A673 (cell line): ENCODE measurements at regions not wholly inside any gene's neighbourhood (a gene's known extent, or its start where the extent isn't known, plus 50 kb on each side); places are given as distances from the start of the nearest gene placed in this dataset.

Experiments used
- BruUV-seq: library from RNA; stranded (reverse); fragments of 400-500 nt; replicated peaks from 2 replicates; lab custom pipeline; 2021; lab: Mats Ljungman, UMichigan
- CTCF ChIA-PET: fragments of 300-600 bp; sonication (Branson Sonifier 250); formaldehyde crosslinking; loops from one replicate; lab custom pipeline; 2022; ENCODE audit warnings: antibody characterized with exemption; lab: Charles Lee
- POLR2A ChIA-PET: fragments of 300-600 bp; sonication (Branson Sonifier 250); formaldehyde crosslinking; loops from one replicate; lab custom pipeline; 2022; ENCODE audit warnings: antibody characterized with exemption; ENCODE audit not compliant: low non-redundant PET; lab: Charles Lee
- DNase-seq: peaks from one replicate; pipeline ENCODE4 v3.0.0-alpha.2; 2015; ENCODE audit warnings: low spot score
- H3K27ac ChIP-seq: fragments of 200-600 bp; sonication (generic); 2 replicates; pipeline ENCODE4 v1.5.1; 2016; ENCODE audit warnings: mixed run types, low read depth, mild to moderate bottlenecking, mixed read lengths, antibody characterized with exemption, low read length; ENCODE audit not compliant: poor library complexity, severe bottlenecking
- H3K27me3 ChIP-seq: fragments of 200-600 bp; sonication (generic); replicated peaks from 2 replicates; pipeline ENCODE4 v1.6.1; 2017; ENCODE audit warnings: mixed run types, low read depth, mild to moderate bottlenecking, mixed read lengths, antibody characterized with exemption, low read length; ENCODE audit not compliant: insufficient read depth, poor library complexity
- H3K36me3 ChIP-seq: fragments of 200-600 bp; sonication (generic); 2 replicates; pipeline ENCODE4 v1.6.1; 2016; ENCODE audit warnings: mixed run types, mild to moderate bottlenecking, mixed read lengths, antibody characterized with exemption, low read length; ENCODE audit not compliant: insufficient read depth, poor library complexity, severe bottlenecking
- H3K4me1 ChIP-seq: fragments of 200-600 bp; sonication (generic); 2 replicates; pipeline ENCODE4 v1.6.1; 2017; ENCODE audit warnings: mixed run types, mild to moderate bottlenecking, mixed read lengths, antibody characterized with exemption, low read length; ENCODE audit not compliant: insufficient read depth, poor library complexity, severe bottlenecking
- H3K4me3 ChIP-seq: fragments of 200-600 bp; sonication (generic); 2 replicates; pipeline ENCODE4 v1.5.1; 2016; ENCODE audit warnings: low read depth, mixed run types, mild to moderate bottlenecking, mixed read lengths, low read length; ENCODE audit not compliant: poor library complexity, severe bottlenecking
- H3K9me3 ChIP-seq: fragments of 200-600 bp; sonication (generic); 2 replicates; pipeline ENCODE4 v1.6.1; 2016; ENCODE audit warnings: mixed run types, low read depth, mild to moderate bottlenecking, mixed read lengths, antibody characterized with exemption, low read length; ENCODE audit not compliant: poor library complexity, severe bottlenecking
- EZH2 ChIP-seq: fragments of 200-600 bp; sonication (generic); IDR thresholded peaks from 2 replicates; pipeline ENCODE4 v1.6.1; 2017; ENCODE audit warnings: borderline replicate concordance, low read depth, mild to moderate bottlenecking, mixed read lengths, antibody characterized with exemption, low read length; ENCODE audit not compliant: poor library complexity, severe bottlenecking
- intact Hi-C: fragments of 100-400 bp; cut with micrococcal nuclease; formaldehyde crosslinking; loops from one replicate; pipeline ENCODE4 v1.10.0; 2022; ENCODE audit not compliant: unreplicated experiment
- TF ChIP-seq, protein P1 (sequence below): fragments of 300-800, 200-600 bp; sonication (generic); conservative IDR thresholded peaks from 2 replicates; pipeline ENCODE4 v1.5.1; 2017; ENCODE audit warnings: low read depth, mild to moderate bottlenecking, antibody characterized with exemption, low read length, moderate library complexity, mixed read lengths

DNA sequence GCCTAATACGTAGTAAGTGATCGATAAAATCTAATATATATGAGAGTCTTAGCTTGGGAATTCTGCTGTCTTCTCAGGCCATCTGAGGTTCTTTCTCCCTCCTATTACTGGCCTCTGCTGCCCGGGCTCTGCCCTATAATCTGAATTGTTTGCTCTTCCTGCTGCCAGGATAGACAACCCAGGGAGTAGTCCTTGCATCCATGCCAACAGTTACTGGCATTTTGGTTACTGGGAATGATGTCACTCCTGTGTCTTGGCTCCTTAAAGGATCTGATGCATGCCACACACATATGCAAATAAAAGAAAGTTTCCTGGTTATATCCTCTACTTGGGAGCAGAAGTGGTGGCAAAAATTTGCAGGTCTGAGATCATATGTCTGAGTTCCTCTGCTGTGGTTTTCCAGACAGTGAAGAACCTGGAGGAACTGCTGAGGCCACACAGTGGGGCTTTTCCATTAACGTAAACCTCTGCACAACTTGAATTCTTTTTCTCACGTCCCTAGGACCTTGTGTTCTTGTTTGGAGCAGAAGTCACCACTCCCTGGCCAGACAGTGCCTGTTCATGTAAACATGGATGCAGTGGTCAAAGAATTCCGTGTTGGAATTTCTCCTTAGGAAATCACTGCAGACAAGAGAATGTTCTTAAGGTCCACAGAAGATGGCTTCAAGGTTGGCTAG lies 320.6 kb upstream of the TBX3 start:
- Histone ChIP-seq H3K27ac (no peak overlapping the region), H3K4me1 (no peaks in the 10 kb centered on the region)

GRCh38 chr12:115002434-115002833 lies 318.5 kb upstream of the TBX3 start:
- intact Hi-C loops, result no loop called here

More for the DNA sequence above, 320.6 kb upstream of the TBX3 start:
- BruUV-seq, result no TSS peak
- Histone ChIP-seq H3K9me3 (peaks cover 15% of the 10 kb centered on the region), H3K27me3 (no peaks in the 10 kb centered on the region), H3K36me3 (no peaks in the 10 kb centered on the region), H3K4me3 (no peak overlapping the region)
- no peak for DNase-seq
- intact Hi-C loops, result no loop called here
- CTCF ChIA-PET, result no interaction called here
- POLR2A ChIA-PET, result no interaction called here
- TF ChIP-seq EZH2, result no peak
- TF ChIP-seq, protein P1, sequence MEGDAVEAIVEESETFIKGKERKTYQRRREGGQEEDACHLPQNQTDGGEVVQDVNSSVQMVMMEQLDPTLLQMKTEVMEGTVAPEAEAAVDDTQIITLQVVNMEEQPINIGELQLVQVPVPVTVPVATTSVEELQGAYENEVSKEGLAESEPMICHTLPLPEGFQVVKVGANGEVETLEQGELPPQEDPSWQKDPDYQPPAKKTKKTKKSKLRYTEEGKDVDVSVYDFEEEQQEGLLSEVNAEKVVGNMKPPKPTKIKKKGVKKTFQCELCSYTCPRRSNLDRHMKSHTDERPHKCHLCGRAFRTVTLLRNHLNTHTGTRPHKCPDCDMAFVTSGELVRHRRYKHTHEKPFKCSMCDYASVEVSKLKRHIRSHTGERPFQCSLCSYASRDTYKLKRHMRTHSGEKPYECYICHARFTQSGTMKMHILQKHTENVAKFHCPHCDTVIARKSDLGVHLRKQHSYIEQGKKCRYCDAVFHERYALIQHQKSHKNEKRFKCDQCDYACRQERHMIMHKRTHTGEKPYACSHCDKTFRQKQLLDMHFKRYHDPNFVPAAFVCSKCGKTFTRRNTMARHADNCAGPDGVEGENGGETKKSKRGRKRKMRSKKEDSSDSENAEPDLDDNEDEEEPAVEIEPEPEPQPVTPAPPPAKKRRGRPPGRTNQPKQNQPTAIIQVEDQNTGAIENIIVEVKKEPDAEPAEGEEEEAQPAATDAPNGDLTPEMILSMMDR, result no peak

DNA sequence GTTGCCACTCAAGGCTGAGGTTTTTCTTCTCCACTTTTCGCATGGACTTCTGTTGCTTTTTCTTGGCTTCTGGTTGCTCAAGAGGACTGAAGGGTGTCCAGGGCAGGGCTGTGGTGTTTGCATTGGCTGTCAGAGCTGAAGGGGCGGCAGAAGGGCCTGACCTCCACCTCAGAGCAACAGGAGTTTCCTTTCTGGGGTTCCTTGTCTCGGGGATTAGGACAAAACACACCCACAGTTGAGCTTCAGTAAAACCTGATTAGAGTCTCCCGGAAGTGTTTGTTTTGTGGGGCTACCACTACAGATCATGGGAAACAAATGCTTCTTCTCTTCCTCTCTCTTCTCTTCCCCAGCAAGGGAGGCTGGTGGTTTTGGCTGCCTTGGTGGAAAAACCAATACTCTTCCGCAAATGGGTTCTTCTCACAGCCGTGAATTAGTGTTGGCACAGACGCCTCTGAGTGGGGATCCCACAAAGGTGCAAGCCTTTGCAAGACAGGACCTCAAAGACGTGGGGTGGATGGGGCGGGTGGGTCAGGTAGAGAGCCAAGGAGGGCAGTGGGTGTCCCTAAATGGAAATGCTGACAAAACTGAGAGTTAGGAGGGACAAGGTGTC lies 317.7 kb upstream of the TBX3 start:
- ChIA-PET POLR2A (no interaction called here), CTCF (no interaction called here)
- no peaks in the 10 kb centered on the region for H3K4me1 ChIP-seq
- no peaks in the 10 kb centered on the region for H3K36me3 ChIP-seq
- BruUV-seq, result no TSS peak
- no peak overlapping the region for H3K4me3 ChIP-seq
- H3K27ac ChIP-seq, result no peak overlapping the region
- H3K27me3 ChIP-seq, result no peaks in the 10 kb centered on the region
- TF ChIP-seq, protein P1, result no peak
- no peak for TF ChIP-seq EZH2
- DNase-seq, result no peak
- H3K9me3 ChIP-seq, result peaks cover 15% of the 10 kb centered on the region
- intact Hi-C loops, result no loop called here

More at GRCh38 chr12:115002434-115002833, 318.5 kb upstream of the TBX3 start:
- POLR2A ChIA-PET, result no interaction called here
- H3K36me3 ChIP-seq, result no peaks in the 10 kb centered on the region
- DNase-seq, result no peak
- BruUV-seq, result no TSS peak
- TF ChIP-seq, protein P1, result no peak
- no peak for TF ChIP-seq EZH2
- no peak overlapping the region for H3K27ac ChIP-seq
- H3K4me3 ChIP-seq, result no peak overlapping the region
- CTCF ChIA-PET, result no interaction called here
- H3K9me3 ChIP-seq, result peaks cover 15% of the 10 kb centered on the region
- no peaks in the 10 kb centered on the region for H3K27me3 ChIP-seq
- no peaks in the 10 kb centered on the region for H3K4me1 ChIP-seq
